PFSK-1 (cell line): ENCODE measurements at regions not wholly inside any gene's neighbourhood (a gene's known extent, or its start where the extent isn't known, plus 50 kb on each side); places are given as distances from the start of the nearest gene placed in this dataset.

Source experiments
- POLR2AphosphoS5 ChIP-seq: IDR thresholded peaks from 2 replicates; pipeline ENCODE4 v1.6.1; 2012; ENCODE audit warnings: low read depth, mild to moderate bottlenecking, control low read depth, low read length, moderate library complexity
- SIN3A ChIP-seq: IDR thresholded peaks from 2 replicates; pipeline ENCODE4 v1.6.1; 2012; ENCODE audit warnings: mild to moderate bottlenecking, low read length, moderate library complexity, borderline replicate concordance; ENCODE audit not compliant: insufficient read depth
- TAF1 ChIP-seq: IDR thresholded peaks from 2 replicates; pipeline ENCODE4 v1.6.1; 2012; ENCODE audit warnings: low read length, control low read depth, borderline replicate concordance; ENCODE audit not compliant: insufficient read depth
- TF ChIP-seq, protein P1 (sequence below), 2 experiments: IDR thresholded peaks; 2 replicates each; pipeline versions ENCODE4 v1.6.1 to v1.8.0; 2011 to 2012; ENCODE audit warnings: low read depth in 2 of 2, low read length in 2 of 2, control low read depth in 1 of 2, inconsistent platforms in 1 of 2, mild to moderate bottlenecking in 1 of 2, moderate library complexity in 1 of 2; ENCODE audit not compliant: insufficient read depth in 1 of 2

DNA sequence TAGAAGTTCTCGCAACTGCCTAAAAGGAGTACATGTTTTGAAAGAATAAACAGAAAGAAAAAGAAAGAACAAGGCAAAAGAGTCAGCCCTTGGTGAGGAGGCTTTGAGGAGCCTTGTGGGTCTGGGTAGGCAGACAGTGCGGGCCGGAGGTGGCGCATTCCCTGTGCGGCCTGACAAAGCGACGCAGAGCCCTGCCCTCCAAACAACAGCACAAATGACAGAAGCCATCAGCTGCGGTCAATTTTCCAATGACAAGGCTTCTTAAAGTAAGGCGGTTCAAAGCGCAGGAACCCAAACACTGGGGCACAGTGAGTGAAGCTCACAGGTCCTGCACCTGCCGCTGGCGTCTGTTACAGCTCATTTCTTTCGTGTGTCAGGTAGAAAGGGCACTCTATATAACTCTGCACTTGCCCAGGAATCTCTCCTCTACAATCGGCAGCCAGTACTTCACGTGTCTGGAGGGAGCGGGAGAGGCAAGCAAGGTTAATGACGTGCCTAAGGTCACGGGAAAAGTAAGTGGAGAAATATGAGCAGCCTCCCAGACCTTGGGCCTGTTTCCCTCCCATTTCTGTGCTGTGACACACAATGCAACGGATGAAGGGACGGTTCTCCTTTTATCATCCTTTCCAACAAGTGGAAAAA is 178.1 kb downstream of the OPA1 start:
- TF ChIP-seq POLR2AphosphoS5 (no peak), TAF1 (no peak), SIN3A (no peak)
- TF ChIP-seq, protein P1, sequence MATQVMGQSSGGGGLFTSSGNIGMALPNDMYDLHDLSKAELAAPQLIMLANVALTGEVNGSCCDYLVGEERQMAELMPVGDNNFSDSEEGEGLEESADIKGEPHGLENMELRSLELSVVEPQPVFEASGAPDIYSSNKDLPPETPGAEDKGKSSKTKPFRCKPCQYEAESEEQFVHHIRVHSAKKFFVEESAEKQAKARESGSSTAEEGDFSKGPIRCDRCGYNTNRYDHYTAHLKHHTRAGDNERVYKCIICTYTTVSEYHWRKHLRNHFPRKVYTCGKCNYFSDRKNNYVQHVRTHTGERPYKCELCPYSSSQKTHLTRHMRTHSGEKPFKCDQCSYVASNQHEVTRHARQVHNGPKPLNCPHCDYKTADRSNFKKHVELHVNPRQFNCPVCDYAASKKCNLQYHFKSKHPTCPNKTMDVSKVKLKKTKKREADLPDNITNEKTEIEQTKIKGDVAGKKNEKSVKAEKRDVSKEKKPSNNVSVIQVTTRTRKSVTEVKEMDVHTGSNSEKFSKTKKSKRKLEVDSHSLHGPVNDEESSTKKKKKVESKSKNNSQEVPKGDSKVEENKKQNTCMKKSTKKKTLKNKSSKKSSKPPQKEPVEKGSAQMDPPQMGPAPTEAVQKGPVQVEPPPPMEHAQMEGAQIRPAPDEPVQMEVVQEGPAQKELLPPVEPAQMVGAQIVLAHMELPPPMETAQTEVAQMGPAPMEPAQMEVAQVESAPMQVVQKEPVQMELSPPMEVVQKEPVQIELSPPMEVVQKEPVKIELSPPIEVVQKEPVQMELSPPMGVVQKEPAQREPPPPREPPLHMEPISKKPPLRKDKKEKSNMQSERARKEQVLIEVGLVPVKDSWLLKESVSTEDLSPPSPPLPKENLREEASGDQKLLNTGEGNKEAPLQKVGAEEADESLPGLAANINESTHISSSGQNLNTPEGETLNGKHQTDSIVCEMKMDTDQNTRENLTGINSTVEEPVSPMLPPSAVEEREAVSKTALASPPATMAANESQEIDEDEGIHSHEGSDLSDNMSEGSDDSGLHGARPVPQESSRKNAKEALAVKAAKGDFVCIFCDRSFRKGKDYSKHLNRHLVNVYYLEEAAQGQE (IDR thresholded peaks at IDR 0.05; ENCODE audit: insufficient read depth in 1 of 2, low read depth in 2 of 2, low read length in 2 of 2), result no peak
